ENCODE measurements at regions not wholly inside any gene's neighbourhood (a gene's known extent, or its start where the extent isn't known, plus 50 kb on each side); places are given as distances from the start of the nearest gene placed in this dataset.

DNA sequence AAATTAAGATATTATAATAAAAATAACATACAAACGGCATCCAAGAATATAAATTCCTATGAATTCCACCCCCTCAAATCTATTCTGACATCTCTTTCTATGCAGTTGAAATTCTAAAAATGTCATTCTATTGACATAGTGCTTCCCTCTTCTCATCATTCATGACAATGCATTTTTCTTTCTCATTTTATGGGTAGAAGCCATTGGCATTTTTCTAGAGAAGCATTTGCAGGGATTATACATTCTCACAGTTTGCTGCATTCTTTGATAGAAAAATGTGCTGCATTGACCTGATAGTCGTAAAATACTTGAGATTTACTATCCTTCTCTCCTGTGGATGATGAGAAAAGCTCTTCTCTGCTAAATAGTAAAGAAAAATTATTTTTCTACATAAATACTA, 760.9 kb upstream of the ACO1 start:
- TF ChIP-seq EZH2 (IDR thresholded peaks at IDR 0.05; ENCODE audit: borderline replicate concordance, low read length) (no peak), CTCF (IDR thresholded peaks at IDR 0.05; ENCODE audit: low read length) (no peak)
- Histone ChIP-seq H4K20me1 (ENCODE audit: insufficient read depth, low read length) (no peaks in the 10 kb centered on the region), H3K79me2 (ENCODE audit: insufficient read depth, low read length) (no peaks in the 10 kb centered on the region), H2AFZ (ENCODE audit: low read length) (no peak overlapping the region), H3K4me2 (ENCODE audit: low read length) (no peak overlapping the region), H3F3A (ENCODE audit: insufficient read depth, low read length) (no peaks in the 10 kb centered on the region), H3K4me3 (ENCODE audit: low read depth, low read length, poor library complexity, severe bottlenecking) (no peak overlapping the region), H3K9ac (ENCODE audit: low read length) (no peak overlapping the region), H3K4me1 (ENCODE audit: insufficient read depth, low read length, severe bottlenecking) (no peaks in the 10 kb centered on the region), H3K9me3 (ENCODE audit: low read length) (no peaks in the 10 kb centered on the region), H3K27ac (ENCODE audit: low read depth, low read length, poor library complexity, severe bottlenecking) (no peak overlapping the region), H3K9me2 (ENCODE audit: low read depth, low read length) (no peaks in the 10 kb centered on the region), H3K27me3 (ENCODE audit: insufficient read depth, low read length) (no peaks in the 10 kb centered on the region), H3K36me3 (ENCODE audit: insufficient read depth, low read length) (no peaks in the 10 kb centered on the region)

- Histone ChIP-seq H3F3A (ENCODE audit: insufficient read depth, low read length) (no peaks in the 10 kb centered on the region), H3K9me3 (ENCODE audit: low read length) (no peaks in the 10 kb centered on the region), H3K9me2 (ENCODE audit: low read depth, low read length) (no peaks in the 10 kb centered on the region), H4K20me1 (ENCODE audit: insufficient read depth, low read length) (no peaks in the 10 kb centered on the region), H3K4me2 (ENCODE audit: low read length) (no peak overlapping the region), H3K27ac (ENCODE audit: low read depth, low read length, poor library complexity, severe bottlenecking) (no peak overlapping the region), H3K4me1 (ENCODE audit: insufficient read depth, low read length, severe bottlenecking) (no peaks in the 10 kb centered on the region), H2AFZ (ENCODE audit: low read length) (no peak overlapping the region), H3K36me3 (ENCODE audit: insufficient read depth, low read length) (no peaks in the 10 kb centered on the region), H3K9ac (ENCODE audit: low read length) (no peak overlapping the region), H3K79me2 (ENCODE audit: insufficient read depth, low read length) (no peaks in the 10 kb centered on the region), H3K4me3 (ENCODE audit: low read depth, low read length, poor library complexity, severe bottlenecking) (no peak overlapping the region), H3K27me3 (ENCODE audit: insufficient read depth, low read length) (no peaks in the 10 kb centered on the region)
- TF ChIP-seq EZH2 (IDR thresholded peaks at IDR 0.05; ENCODE audit: borderline replicate concordance, low read length) (no peak), CTCF (IDR thresholded peaks at IDR 0.05; ENCODE audit: low read length) (no peak)
Measured at GRCh38 chr9:31629292-31629691, 755.2 kb upstream of the ACO1 start.

DNA sequence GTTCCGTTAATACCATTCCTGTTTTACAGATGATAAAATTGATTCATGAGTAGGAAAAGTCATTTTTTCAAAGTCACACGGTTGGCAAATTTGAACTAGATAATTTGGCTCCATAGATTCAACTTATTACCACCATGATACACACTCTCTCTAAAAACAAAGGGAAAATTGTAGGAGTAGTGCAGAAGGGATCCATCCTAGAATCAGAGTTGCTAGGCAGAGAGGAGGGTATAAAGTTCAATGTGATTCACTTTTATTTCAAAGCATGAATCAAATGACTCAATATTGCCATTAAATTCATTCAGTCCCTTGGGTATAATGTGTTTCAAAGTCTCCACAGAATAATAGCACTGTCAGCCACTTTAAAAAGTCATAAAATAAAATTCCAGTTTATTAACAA, 747.2 kb upstream of the ACO1 start:
- Histone ChIP-seq H3K9me2 (ENCODE audit: low read depth, low read length) (no peaks in the 10 kb centered on the region), H3K36me3 (ENCODE audit: insufficient read depth, low read length) (no peaks in the 10 kb centered on the region), H3K9ac (ENCODE audit: low read length) (no peak overlapping the region), H2AFZ (ENCODE audit: low read length) (no peak overlapping the region), H3K79me2 (ENCODE audit: insufficient read depth, low read length) (no peaks in the 10 kb centered on the region), H3F3A (ENCODE audit: insufficient read depth, low read length) (no peaks in the 10 kb centered on the region), H3K4me2 (ENCODE audit: low read length) (no peak overlapping the region), H3K4me1 (ENCODE audit: insufficient read depth, low read length, severe bottlenecking) (no peaks in the 10 kb centered on the region), H3K27me3 (ENCODE audit: insufficient read depth, low read length) (no peaks in the 10 kb centered on the region), H3K4me3 (ENCODE audit: low read depth, low read length, poor library complexity, severe bottlenecking) (no peak overlapping the region), H4K20me1 (ENCODE audit: insufficient read depth, low read length) (no peaks in the 10 kb centered on the region), H3K27ac (ENCODE audit: low read depth, low read length, poor library complexity, severe bottlenecking) (no peak overlapping the region), H3K9me3 (ENCODE audit: low read length) (no peaks in the 10 kb centered on the region)
- TF ChIP-seq CTCF (IDR thresholded peaks at IDR 0.05; ENCODE audit: low read length) (no peak), EZH2 (IDR thresholded peaks at IDR 0.05; ENCODE audit: borderline replicate concordance, low read length) (no peak)
